Epithelial cell of esophagus (primary cell): ENCODE measurements at regions not wholly inside any gene's neighbourhood (a gene's known extent, or its start where the extent isn't known, plus 50 kb on each side); places are given as distances from the start of the nearest gene placed in this dataset.

Experiments
- DNase-seq: peaks from one replicate; pipeline ENCODE4 v3.0.0; 2010; ENCODE audit warnings: low read depth
- H3K4me3 ChIP-seq: 2 replicates; pipeline ENCODE4 v1.5.1; 2011; ENCODE audit warnings: mild to moderate bottlenecking, low read length, control low read depth
- CTCF ChIP-seq: IDR thresholded peaks from 2 replicates; pipeline ENCODE4 v1.5.1; 2011; ENCODE audit warnings: low read depth, mild to moderate bottlenecking, low read length, control low read depth, inconsistent platforms; ENCODE audit not compliant: insufficient read depth; ENCODE audit errors: missing control alignments

GRCh38 chr13:60957816-60958215 lies 457.8 kb downstream of the PCDH20 start:
- no peak overlapping the region for H3K4me3 ChIP-seq
- no peak for TF ChIP-seq CTCF
- no peak for DNase-seq

DNA sequence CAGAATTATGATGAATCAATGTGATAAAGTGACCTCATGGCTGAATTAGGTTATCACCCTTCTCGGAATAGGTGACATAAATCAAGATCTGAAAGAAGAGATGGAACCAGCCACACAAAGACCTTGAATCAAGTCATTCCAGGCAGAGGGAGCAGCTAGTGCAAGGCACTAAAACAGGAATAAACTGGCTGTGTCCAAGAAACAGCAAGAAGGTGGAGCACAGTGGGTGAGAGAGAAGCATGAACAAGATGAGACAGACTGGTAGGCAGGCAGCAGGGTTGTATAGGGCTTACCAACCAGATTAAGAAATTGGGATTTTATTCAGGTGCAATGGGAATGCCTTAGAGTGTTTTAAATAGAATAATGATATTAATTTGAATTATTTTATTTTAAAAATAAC lies 470.3 kb downstream of the PCDH20 start:
- no peak for TF ChIP-seq CTCF
- H3K4me3 ChIP-seq, result no peak overlapping the region
- no peak for DNase-seq

- no peak for TF ChIP-seq CTCF
- DNase-seq, result peak; percentile 76
- no peak overlapping the region for H3K4me3 ChIP-seq
Observed at GRCh38 chr13:60944863-60945262, 470.8 kb downstream of the PCDH20 start.

- TF ChIP-seq CTCF, result no peak
- no peak overlapping the region for H3K4me3 ChIP-seq
- DNase-seq, result peak; percentile 54
Observed at GRCh38 chr13:60944016-60944415, 471.6 kb downstream of the PCDH20 start.

- no peak for TF ChIP-seq CTCF
- no peak for DNase-seq
- H3K4me3 ChIP-seq, result no peak overlapping the region
Observed at GRCh38 chr13:60936281-60936680, 479.4 kb downstream of the PCDH20 start.

DNA sequence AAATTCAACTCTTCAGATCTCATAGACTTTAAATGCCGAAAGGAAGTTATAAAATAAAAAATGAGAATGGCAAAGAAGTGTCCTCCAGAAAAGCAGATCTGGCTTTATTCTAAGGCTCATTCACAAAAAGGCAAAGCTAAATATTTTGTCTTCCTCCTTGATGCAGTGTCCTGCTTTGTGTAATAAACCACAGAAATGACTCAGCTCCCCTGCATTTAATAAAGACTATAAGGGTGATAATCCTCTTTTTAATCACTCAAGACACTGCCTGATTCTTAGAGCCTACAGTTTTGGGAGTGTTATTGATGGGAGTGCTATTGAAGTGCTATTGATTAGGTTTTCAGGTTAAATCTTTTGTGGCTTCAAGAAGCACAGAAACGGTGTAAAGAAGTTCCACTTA lies 482.0 kb downstream of the PCDH20 start:
- peak; percentile 60 for DNase-seq
- H3K4me3 ChIP-seq, result no peak overlapping the region
- TF ChIP-seq CTCF, result no peak

- peak; percentile 71 for DNase-seq
- H3K4me3 ChIP-seq, result no peak overlapping the region
- no peak for TF ChIP-seq CTCF
Observed at GRCh38 chr13:60931858-60932546, 483.6 kb downstream of the PCDH20 start.
